GM12865 (cell line): ENCODE measurements at regions not wholly inside any gene's neighbourhood (a gene's known extent, or its start where the extent isn't known, plus 50 kb on each side); places are given as distances from the start of the nearest gene placed in this dataset.

ENCODE experiments used
- DNase-seq: peaks from one replicate; pipeline ENCODE4 v3.0.0; 2010; ENCODE audit warnings: low read depth
- H3K4me3 ChIP-seq: 2 replicates; pipeline ENCODE4 v1.5.1; 2011; ENCODE audit warnings: mild to moderate bottlenecking, low read depth, low read length, control low read depth
- TF ChIP-seq, protein P1 (sequence below): IDR thresholded peaks from 2 replicates; pipeline ENCODE4 v1.5.1; 2011; ENCODE audit warnings: low read length, control low read depth, low read depth, inconsistent platforms; ENCODE audit not compliant: insufficient read depth; ENCODE audit errors: missing control alignments

DNA sequence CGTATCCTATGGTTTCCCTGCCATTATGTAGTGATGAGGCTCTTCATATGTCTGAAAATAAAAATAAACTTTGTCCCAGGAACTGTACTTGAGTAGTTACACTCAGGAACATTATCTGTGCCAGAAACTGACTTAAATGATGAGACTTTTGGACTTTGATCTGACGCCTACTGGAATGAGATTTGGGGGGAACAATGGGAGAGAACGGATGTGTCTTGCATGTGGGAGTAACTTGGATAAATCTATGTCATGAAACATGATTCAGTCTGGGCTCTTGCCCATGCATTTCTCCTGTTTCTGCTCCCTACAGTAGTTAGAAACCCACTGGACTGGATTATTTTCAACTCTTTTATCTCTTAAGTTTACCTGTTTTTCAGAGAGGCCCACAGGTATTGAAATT, 2351.4 kb downstream of the PCDH7 start:
- TF ChIP-seq, protein P1, sequence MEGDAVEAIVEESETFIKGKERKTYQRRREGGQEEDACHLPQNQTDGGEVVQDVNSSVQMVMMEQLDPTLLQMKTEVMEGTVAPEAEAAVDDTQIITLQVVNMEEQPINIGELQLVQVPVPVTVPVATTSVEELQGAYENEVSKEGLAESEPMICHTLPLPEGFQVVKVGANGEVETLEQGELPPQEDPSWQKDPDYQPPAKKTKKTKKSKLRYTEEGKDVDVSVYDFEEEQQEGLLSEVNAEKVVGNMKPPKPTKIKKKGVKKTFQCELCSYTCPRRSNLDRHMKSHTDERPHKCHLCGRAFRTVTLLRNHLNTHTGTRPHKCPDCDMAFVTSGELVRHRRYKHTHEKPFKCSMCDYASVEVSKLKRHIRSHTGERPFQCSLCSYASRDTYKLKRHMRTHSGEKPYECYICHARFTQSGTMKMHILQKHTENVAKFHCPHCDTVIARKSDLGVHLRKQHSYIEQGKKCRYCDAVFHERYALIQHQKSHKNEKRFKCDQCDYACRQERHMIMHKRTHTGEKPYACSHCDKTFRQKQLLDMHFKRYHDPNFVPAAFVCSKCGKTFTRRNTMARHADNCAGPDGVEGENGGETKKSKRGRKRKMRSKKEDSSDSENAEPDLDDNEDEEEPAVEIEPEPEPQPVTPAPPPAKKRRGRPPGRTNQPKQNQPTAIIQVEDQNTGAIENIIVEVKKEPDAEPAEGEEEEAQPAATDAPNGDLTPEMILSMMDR: no peak
- DNase-seq: no peak
- H3K4me3 ChIP-seq: no peak overlapping the region

GRCh38 chr4:33072298-33073089, 2352.3 kb downstream of the PCDH7 start:
- H3K4me3 ChIP-seq: no peak overlapping the region
- DNase-seq: no peak
- TF ChIP-seq, protein P1: no peak

DNA sequence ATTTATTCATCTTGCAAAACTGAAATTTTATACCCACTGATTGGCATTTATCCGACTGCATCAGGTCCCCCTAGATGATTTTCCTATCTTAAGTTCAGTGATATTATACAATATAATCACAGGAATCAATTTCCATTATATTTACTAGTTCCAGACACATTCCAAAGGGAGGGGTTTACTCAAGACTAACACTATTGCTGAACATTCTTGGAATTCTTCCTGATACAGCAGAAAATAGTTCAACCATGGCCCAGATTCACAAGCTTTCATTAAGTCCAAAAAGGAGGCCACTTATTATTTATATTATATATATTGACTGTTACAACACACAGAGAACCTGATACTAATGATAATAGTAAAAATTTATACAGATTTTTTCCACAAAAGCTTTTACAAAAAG, 2353.6 kb downstream of the PCDH7 start:
- TF ChIP-seq, protein P1: no peak
- no peak overlapping the region for H3K4me3 ChIP-seq
- DNase-seq: no peak

GRCh38 chr4:33078145-33078544, 2358.0 kb downstream of the PCDH7 start:
- TF ChIP-seq, protein P1: no peak
- no peak overlapping the region for H3K4me3 ChIP-seq
- no peak for DNase-seq

DNA sequence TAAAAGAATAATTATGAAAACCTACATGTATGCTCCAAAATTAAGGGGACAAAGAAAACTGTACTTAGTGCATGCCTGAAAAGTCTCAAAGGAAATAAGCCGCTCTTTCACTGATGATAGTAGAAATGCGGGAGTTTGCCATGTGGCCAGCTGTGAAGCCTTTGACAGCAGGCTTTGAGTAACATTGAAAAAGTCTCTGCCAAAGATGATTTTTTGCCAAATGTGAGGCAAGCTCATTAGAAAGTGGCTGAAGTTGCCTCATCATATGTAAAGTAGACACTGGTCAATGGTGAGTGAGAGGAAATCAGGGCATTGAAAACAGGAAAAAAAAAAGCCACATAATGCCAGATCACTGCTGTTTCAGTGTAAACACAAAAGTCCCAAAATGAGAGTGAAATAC, 2360.1 kb downstream of the PCDH7 start:
- no peak overlapping the region for H3K4me3 ChIP-seq
- TF ChIP-seq, protein P1: no peak
- DNase-seq: no peak

- no peak overlapping the region for H3K4me3 ChIP-seq
- no peak for DNase-seq
- TF ChIP-seq, protein P1: no peak
Observed at GRCh38 chr4:33085709-33086108, 2365.5 kb downstream of the PCDH7 start.
